ENCODE measurements at regions not wholly inside any gene's neighbourhood (a gene's known extent, or its start where the extent isn't known, plus 50 kb on each side); places are given as distances from the start of the nearest gene placed in this dataset.

DNA sequence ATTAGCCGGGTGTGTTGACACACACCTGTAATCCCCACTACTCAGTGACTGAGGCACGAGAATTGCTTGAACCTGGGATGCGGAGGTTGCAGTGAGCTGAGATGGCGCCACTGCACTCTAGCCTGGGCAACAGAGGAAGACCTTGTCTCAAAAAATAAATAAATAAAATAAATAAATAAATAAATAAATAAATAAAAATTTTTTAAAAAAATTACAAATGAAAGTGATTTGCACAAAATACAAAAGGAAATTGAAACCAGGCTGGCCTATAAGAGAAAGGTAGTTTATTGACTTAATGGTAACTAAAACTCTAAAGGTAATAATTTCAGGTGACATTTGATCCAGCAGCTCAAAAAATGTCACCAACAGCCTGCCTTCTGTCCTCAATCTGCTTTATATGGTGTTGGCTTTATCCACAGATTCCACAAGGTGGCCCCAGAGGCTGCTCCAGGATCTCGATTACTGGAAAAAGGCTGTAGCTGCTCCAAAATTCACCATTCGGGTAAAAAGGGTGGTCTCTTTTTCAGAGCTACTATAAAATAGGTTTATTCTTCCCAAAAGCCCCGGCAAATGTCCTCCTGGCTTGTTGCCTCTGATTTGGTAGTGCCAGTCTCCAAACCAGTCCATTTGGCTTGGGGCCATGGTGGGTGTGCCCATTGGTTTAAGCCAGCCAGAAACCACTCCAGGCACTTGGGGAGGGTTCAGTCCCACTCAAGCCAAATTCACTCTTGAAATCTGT is 61.4 kb upstream of the TRIM2 start:
- TF ChIP-seq, protein P1, sequence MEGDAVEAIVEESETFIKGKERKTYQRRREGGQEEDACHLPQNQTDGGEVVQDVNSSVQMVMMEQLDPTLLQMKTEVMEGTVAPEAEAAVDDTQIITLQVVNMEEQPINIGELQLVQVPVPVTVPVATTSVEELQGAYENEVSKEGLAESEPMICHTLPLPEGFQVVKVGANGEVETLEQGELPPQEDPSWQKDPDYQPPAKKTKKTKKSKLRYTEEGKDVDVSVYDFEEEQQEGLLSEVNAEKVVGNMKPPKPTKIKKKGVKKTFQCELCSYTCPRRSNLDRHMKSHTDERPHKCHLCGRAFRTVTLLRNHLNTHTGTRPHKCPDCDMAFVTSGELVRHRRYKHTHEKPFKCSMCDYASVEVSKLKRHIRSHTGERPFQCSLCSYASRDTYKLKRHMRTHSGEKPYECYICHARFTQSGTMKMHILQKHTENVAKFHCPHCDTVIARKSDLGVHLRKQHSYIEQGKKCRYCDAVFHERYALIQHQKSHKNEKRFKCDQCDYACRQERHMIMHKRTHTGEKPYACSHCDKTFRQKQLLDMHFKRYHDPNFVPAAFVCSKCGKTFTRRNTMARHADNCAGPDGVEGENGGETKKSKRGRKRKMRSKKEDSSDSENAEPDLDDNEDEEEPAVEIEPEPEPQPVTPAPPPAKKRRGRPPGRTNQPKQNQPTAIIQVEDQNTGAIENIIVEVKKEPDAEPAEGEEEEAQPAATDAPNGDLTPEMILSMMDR (conservative IDR thresholded peaks at IDR 0.05), result peak; percentile 82
- TF ChIP-seq EZH2 (IDR thresholded peaks at IDR 0.05; ENCODE audit: low read depth), result no peak

Data from PC-9 (cell line).